HG02623 (cell line): ENCODE measurements at regions not wholly inside any gene's neighbourhood (a gene's known extent, or its start where the extent isn't known, plus 50 kb on each side); places are given as distances from the start of the nearest gene placed in this dataset.
A peak's percentile ranks its signal among the peaks of the same experiment; 100 is the strongest.
"Not testable (repeated sequence)": the region's sequence is repeated elsewhere in the genome, so short reads cannot be mapped to it uniquely, and the experiment has no call there.

ENCODE experiments used
- ATAC-seq: cut with Tn5 transposase; IDR thresholded peaks from one replicate; pipeline ENCODE4 v1.9.1; 2021; ENCODE audit warnings: moderate library complexity; ENCODE audit not compliant: unreplicated experiment

DNA sequence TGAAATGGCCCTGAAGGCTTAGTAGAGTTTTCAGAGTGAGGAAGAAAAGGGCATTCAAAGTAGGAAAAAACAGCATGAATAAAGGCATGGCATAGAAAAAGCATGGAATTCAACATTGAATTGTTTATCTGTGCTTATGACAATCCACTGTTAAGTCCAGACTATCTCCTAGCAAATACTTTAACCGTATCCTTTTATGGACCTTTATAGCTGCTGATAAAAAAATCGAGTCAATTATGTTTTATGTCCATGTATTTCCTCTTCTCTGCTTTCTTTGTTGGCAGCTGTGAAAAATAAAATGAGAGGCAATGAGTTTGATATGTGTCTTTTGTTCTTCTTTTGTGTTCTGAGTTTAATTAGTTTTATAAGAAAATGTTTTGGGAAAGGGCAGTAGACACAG is 70.4 kb downstream of the TDRD15 start:
- ATAC-seq, result no peak

DNA sequence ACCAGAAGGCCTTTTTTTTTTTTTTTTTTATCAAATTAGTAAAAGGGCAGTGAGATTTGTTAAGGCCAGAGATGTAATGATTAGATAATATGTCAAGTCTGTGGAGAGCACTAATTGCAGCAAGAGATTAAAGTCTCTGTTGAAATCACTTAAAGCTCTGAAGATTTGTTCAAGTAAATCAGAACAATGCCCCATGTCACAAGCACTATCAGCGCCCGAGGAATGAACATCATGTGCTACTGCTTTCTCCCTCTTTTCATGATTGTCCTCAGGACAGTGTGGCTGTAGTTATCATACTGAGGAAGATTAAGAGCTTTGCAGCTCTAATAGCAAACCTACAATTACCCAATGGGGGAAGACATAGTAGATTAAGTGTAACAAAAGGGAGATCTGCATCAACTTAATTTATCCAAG is 71.1 kb downstream of the TDRD15 start:
- ATAC-seq, result no peak

DNA sequence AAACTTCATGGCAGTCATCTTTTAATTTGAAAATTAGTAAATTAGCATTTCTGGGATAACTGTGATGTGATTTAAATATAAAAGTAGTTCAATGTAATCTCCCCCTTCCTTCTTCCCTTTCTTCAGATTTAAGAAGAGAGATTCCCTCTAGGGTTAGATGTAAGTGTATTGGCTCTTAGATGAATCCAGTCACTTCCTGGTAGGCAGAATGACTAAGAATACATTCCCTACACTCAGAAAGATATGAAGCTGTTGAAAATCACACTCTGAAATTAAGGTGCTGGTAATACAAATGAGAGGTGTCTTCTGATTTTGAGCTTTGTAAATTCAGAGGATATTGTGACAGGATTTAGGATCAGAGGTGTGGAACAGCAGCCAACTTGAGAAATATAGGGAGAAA is 71.6 kb downstream of the TDRD15 start:
- ATAC-seq, result no peak

DNA sequence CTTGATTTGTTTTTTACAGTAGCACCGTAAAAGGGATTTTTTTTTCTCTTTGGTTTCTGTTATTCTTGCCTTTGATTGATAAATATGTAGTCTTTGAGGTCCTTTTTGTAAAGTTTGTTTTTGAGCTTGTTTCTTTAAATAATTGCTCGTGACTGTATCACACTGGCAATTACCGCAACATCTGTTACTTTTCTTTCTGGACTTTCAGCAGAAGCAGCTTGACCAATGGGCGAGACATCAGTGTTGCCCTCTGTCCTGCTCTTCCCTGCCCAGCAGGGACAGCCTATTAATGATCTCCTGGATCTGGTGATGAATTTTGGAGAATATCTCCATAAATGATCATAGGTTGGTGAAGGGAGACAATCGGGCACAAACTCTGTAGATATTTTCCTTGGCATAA is 74.9 kb downstream of the TDRD15 start:
- ATAC-seq, result no peak

DNA sequence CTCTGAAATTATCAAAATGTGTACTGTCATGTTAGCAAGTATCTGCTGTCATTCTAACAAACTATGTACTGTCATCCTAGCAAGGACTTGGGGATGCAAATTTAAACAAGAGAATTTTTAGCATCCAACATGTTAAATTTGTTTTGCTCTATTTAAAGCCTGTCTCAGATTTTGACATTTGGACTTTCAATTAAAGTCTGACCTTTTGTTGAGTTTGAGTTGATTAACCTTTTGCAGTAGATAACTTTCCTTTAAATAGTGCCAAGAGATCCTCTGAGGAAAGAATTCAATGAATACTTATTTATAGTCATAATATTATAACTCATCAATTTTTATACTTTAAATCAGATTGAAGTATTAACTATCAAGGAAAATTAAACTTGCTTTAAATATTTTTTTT is 80.2 kb downstream of the TDRD15 start:
- ATAC-seq, result no peak

DNA sequence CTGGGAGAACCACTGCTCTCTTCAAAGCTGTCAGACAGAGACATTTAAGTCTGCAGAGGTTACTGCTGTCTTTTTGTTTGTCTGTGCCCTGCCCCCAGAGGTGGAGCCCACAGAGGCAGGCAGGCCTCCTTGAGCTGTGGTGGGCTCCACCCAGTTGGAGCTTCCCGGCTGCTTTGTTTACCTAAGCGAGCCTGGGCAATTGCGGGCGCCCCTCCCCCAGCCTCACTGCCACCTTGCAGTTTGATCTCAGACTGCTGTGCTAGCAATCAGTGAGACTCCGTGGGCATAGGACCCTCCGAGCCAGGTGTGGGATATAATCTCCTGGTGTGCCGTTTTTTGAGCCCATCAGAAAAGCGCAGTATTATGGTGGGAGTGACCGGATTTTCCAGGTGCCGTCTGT is 90.3 kb downstream of the TDRD15 start:
- not testable (repeated sequence) for ATAC-seq

DNA sequence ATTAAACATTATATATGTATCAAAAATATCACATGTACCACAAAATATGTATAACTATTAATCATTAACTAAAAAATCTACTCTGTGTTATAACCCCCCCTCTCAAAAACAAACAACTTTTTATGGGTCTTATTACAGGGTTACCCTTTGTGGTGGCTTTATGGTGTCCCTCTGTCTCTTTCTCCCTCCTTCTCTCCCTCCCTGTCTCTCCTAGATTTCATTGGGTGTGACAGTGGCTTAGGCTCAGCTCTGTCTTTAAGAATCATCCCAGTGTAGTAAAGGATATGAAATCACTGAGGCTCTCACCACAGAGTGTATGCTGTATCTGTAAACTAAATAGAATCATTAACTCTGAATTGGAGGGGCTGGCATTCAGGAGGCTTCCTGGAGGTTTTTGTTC is 93.7 kb downstream of the TDRD15 start:
- no peak for ATAC-seq

DNA sequence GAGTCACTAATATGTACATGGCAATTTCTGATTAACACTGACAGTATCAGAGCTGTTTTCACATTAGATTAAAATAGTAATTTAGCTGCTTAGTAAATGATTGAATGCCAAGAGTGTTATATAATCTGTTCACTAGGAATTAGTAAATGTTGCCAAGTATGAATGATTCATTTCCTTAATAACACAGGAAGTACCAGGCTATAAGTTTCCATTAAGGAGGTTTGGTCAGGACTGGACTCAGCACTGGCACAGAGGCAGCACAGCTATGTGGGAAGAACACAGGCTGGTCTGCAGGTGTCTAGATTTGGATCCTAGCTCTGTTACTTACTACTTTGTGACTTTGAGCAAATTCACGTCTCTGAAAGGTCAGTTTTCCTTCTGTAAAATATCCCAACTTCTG is 97.2 kb downstream of the TDRD15 start:
- ATAC-seq, result no peak

DNA sequence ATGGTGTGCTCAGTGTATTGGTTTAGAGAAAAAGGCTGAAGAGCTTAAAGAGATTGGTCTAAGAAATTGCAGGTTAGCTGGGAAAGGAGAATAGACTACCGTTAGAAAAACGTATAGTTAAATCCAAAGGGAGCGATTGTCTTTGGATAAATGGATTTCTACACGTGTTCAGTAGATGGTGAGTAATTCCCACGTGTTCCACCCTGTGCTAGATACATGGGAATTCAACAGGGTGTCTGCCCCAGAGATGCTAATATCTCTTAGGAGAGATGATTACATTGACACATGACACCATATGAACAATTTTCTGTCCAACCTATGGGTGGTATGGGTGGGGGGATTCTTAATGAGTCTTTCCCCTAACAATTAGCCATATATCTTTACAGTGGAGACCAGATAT is 99.8 kb downstream of the TDRD15 start:
- ATAC-seq, result no peak

DNA sequence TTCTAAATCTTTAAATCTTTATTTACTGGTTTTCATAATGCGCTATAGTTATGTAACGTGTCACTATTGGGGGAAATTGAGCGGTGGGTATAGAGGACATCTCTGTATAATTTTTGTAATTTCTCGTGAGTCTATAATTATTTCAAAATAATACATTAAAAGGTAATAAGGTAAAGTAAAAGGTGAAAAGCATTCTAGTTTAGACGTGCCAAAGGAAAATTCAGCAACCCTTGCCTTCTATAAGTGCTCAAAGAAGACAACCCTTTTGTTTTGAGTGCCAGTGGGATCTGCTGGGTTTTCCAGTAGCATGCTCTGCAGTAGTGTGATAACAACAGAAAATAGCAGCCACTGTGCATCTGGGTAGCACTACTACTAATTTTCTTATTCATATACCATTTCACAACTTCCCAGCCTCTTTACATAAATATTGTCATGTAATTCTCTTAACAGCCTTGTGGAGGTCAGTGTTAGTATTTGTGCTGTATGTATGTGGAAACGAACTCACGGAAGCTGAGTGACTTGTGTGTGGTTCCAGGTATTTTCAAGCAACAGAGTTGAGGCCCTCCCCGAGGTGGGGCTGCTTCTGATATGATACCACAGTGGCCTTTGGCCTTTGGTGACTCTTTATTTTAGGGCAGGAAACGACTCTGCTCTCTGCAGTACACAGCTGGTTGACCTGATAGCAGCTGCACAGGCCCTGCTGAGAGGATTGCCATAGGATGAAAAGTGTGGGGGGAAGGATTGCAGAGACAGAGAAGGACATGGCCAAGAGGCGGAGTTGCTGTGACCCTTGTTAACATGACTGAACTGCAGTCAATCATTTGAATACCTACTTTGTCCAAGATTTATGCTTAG is 104.5 kb downstream of the TDRD15 start:
- ATAC-seq, result no peak

DNA sequence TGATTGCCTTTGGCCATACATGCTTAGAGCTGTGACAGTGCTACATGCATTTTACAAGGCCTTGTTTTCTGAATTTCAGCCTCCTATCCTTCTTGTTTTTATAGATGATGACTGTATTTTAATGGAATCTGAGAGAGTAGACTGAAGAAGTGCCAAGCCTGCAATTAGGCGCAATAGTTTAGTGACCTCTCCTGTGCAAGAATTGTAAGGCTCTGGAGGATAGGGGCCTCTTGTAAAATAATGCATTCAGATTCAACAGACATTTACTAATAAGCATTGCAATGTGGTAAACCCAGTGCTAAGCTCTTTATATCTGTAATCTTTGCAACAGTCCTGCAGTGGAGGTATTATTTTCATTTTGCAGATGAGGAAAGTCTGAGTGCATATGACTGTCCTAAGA is 105.5 kb downstream of the TDRD15 start:
- ATAC-seq, result no peak

DNA sequence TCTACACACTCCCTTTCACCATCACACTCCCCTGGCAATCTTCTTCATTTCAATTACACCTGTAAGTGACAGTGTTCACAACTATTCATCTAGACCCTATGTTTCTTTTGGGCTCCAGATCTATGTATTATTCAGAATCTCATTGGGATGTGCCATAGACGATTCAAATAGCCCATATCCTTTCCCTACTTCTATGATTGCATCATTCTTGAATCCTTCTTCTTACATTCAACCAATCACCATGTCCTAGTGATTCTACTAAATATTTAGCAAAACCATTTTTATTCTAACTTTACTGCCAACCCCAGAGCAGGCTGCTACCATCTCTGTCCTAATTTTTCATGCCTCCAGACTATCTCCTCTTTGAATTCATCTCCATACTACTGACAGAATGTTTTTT is 106.4 kb downstream of the TDRD15 start:
- no peak for ATAC-seq

DNA sequence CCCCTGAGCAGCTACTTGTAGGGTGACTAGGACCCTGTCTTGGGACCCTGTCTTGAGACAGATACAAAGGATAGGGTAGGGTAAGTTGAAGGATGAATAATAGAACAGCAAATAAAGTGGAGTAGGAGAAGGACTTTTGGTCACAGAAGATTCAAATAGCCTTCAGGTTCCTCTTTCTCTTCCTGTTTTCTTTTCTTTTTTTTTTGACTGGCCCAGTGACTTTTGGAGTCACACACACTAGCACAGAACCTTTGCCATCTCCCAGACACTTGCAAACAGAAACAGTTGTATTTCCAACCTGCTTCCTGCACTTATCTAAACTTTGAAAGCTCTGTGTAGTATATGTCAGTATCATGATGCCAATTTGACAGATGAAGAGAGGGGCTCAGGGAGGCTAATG is 108.2 kb downstream of the TDRD15 start:
- peak; percentile 48 for ATAC-seq

DNA sequence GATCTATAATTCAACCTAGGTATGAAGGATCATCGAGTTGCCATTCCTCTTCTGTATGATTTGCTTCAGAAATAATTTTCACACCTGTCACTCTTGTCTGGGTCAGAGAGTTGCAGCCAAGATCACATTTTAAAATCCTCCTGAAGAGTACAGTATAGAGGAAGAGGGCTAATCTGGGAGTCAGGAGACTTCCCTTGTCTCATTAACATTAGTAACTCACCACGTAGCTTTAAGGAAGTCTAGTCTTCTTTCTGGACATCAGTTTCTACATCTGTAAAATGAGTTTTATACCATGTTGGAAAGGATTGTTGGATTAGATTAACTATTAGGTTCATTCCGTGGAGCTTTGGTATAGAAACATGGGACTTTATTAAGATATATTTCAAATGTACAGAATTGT is 109.4 kb downstream of the TDRD15 start:
- no peak for ATAC-seq

DNA sequence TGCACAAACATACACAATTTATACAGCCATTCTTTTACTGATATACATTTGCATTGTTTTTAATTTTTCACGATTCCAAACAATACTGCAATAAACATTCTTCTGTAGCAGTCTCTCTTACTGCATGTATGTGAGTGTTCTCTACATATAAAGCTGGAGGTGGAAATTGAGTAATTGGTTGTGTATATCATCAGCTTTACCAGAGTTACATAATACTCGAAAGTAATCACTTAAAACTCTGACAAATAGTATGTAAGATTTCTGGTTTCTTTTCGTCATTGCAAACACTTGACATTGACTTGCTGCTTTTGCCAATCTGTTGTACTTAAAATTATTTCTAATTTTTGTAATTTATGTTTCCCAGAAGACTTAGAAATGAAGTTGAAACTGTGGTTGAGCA is 110.2 kb downstream of the TDRD15 start:
- ATAC-seq, result no peak

DNA sequence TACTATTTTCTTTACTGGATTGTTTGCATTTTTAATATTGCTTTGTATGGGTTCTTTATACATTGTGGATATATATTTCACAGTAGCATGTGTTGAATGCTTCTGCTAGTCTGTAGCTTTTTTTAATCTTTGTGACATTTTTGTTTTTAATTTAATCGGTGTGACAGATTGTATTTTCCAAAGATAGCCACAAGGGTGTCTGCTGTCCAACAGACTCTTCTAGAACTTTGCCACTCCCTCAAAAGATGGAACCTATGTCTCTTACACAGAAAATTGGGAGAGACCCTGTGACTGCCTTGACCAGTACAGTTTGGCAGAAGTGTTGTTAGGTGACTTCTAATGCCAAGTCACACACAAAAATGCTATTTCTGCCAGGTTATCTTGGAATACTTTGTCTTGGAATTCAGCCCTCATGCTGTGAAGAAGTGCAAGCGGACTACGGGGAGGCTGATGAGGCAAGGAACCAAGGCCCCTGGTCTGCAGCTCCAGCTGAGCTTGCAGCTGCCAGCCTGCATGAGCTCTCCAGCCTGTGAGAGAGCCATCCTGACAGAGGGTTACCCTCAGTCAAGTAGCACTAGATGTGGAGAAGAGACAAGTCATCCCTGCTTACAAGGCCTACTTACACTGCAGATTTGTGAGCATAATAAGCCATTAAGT is 110.8 kb downstream of the TDRD15 start:
- ATAC-seq, result no peak

DNA sequence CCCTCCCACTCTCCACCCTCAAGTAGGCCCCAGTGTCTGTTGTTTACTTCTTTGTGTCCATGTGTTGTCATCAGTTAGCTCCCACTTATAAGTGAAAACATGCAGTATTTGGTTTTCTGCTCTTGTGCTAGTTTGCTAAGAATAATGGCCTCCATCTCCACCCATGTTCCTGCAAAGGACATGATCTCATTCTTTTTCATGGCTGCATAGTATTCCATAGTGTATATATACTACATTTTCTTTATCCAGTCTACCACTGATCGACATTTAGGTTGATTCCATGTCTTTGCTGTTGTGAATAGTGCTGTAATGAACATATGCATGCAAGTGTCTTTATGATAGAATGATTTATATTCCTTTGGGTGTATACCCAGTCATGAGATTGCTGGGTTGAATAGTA is 116.0 kb downstream of the TDRD15 start:
- not testable (repeated sequence) for ATAC-seq

DNA sequence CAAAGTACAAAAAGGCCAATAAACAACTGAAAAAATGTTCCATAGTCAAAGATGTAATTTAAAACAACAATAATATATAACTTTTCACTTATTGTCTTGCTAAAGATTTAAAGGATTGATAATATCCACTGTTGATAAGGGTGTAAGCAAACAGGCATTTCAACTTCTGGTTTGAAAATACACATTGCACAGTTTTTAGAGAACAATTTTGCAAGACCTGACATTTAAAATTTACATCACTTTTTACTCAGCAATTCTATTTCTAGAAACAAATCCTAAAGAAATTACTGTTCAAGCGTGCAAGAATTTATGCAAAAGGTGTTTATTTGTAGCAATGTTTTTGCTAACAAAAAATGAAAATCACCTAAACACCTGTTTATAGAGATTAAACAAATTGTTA is 120.4 kb downstream of the TDRD15 start:
- ATAC-seq, result no peak

DNA sequence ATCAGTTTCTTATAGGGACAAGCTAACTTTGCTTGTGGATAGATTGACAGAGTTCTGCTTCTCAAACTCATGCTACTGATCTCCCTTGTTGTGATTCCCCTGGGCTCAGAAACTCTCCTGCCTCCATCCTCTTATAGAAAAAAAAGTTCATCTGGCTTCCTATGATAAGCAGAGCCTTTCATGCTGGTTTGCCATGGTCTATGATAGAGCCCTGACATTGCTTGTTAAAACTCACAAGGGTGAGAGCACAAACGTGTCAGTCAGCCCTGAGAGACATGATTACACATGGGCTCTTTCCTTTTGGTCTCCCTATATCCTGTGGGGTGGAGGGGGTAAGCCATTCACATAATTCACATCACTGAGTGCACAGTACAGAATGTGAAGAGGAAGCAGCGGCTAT is 121.8 kb downstream of the TDRD15 start:
- ATAC-seq, result no peak

DNA sequence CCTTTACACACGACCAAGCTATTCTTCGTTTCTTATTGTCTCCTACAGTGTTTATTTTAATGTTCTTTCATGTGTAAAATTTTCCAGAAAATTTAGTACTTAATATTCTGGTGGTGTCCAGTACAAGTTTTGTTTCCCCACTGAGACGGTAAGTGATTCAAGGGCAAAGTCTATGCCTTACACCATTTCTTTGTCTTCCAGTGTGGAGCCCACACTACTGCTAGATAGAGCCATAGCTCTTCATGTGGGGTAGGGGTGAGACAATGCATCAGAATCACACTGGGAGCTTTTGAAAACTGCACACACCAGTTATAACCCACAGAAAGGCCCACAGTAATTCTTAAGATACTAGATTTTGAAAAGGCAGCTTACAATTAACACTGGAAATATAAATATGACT is 125.6 kb downstream of the TDRD15 start:
- no peak for ATAC-seq

DNA sequence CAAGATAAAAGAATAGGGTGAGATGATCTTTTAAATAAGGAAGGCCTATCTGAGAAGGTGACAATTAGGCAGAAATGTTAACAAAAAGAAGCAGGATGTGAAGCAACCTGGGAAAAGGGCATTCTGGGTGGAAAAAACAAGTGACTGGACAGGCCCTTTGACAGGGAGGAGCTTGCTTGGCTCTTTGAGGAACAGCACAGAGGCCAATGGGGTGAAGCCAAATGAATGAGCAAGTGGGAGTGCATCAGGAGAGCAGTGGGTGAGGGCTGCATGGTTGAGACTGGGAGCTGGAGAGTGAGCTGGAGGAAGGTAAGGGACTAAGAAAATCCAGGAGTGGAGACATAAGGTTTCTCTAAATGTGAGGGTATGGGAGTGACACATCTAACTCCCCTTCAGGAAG is 126.9 kb downstream of the TDRD15 start:
- ATAC-seq, result no peak

DNA sequence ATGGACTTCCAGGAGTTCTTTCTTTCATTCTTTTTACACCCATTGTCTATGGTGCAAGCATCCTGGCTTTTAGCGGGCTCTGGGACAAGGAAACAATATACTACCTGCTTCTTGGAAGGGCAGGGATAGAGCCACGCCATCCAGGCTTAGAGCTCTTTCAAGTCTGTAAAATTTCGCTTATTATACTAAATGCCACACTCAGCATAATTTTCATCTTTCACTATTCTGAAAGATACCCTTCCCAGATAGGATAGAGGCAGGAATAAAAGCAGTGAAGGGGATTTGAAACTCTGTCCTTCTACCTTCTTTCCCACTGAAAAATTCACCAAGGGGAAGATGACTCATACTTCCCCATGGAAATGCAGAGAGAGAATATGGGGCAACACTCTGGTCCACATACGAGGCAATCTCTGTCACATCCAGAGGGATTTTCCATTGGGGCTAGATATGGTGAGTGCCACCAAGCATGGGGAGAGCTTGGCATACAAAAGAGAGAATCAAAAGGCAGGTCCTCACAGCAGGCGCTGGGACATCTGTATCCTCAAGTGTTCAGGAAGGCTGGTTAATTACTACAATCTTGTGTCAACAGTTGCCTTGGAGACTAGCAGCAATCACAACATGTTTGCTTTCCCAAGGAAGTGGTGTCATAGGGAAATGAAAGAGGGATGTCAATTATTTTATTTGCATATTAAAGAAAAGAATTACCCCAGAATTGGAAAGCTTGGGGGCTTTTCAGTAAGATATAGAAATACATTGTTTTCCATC is 127.6 kb downstream of the TDRD15 start:
- no peak for ATAC-seq
